ENCODE measurements at regions not wholly inside any gene's neighbourhood (a gene's known extent, or its start where the extent isn't known, plus 50 kb on each side); places are given as distances from the start of the nearest gene placed in this dataset.

GRCh38 chr6:12442455-12442854 lies 152.3 kb downstream of the EDN1 start:
- Histone ChIP-seq H3K9me3 (no peaks in the 10 kb centered on the region), H3K27me3 (0 out of 2 replicates have a peak, but pooled peaks cover 2% of the 10 kb centered on the region), H3K4me3 (no peak overlapping the region), H3K36me3 (no peaks in the 10 kb centered on the region)
- no peak for DNase-seq

DNA sequence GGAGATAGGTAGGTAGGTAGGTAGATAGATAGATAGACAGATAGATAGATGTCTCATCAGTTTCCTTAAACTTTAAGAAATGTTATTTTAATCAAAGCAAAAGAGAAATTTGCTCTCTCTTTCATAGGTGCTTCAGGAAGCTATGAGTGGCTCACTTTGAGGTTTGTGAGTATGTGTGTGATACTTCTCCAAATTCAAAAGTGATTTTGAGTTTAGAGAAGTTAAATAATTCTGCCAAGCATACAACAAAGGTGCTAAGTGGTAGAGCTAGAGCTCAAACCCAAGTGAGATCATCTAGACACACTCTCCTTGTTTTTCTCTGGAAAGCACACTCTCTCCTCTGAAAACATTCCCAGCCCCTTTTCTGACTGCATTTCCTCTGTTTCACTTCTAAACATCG lies 156.2 kb downstream of the EDN1 start:
- no peaks in the 10 kb centered on the region for H3K36me3 ChIP-seq
- H3K9me3 ChIP-seq = no peaks in the 10 kb centered on the region
- no peak overlapping the region for H3K4me3 ChIP-seq
- H3K27me3 ChIP-seq = 0 out of 2 replicates have a peak, but pooled peaks cover 2% of the 10 kb centered on the region
- no peak for DNase-seq

GRCh38 chr6:12449447-12449846 lies 159.3 kb downstream of the EDN1 start:
- Histone ChIP-seq H3K36me3 (no peaks in the 10 kb centered on the region), H3K4me3 (no peak overlapping the region), H3K9me3 (peaks cover 18% of the 10 kb centered on the region), H3K27me3 (0 out of 2 replicates have a peak, but pooled peaks cover 2% of the 10 kb centered on the region)
- DNase-seq = no peak

DNA sequence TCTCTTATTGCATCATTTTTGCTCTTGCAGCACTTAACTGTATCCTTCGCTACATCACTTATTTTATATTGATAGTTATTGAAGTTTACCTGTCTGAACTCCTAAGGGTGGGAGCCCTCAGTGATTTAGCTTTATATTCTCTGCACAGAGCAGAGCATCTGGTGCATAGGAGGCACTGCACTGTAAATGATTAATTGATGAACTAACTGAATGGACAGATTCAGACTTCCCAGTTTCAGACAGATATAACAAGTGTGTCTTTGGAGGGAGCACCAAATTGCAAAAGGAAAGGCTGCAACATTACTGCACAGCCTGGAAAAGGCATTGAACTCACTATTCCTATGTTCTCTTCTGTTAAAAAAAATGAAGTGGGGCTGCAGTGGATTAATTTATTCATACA lies 160.3 kb downstream of the EDN1 start:
- Histone ChIP-seq H3K36me3 (no peaks in the 10 kb centered on the region), H3K27me3 (0 out of 2 replicates have a peak, but pooled peaks cover 2% of the 10 kb centered on the region), H3K4me3 (no peak overlapping the region), H3K9me3 (peaks cover 18% of the 10 kb centered on the region)
- DNase-seq = no peak

DNA sequence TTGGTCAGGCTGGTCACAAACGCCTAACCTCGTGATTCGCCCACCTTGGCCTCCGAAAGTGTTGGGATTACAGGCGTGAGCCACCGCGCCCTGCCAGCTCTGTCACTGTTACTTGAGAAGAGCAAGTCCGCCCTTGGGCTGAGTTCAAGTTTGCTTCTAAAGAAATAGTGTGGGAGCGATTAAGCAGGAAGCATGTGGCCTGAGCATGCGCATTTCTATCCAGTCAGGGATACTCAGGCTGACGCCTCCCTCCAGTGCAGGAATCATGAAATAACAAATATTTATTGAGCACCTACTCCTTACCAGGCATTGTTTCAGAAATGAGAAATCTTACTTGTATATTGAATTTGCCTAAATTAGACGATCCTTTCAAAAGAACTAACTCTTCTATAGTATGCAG lies 166.2 kb downstream of the EDN1 start:
- peaks cover 18% of the 10 kb centered on the region for H3K9me3 ChIP-seq

GRCh38 chr6:12457094-12457493 lies 166.9 kb downstream of the EDN1 start:
- H3K36me3 ChIP-seq = no peaks in the 10 kb centered on the region
- no peaks in the 10 kb centered on the region for H3K27me3 ChIP-seq
- H3K9me3 ChIP-seq = peaks cover 18% of the 10 kb centered on the region
- no peak for DNase-seq
- H3K4me3 ChIP-seq = no peak overlapping the region

More for the DNA sequence above, 166.2 kb downstream of the EDN1 start:
- no peaks in the 10 kb centered on the region for H3K36me3 ChIP-seq
- H3K4me3 ChIP-seq = no peak overlapping the region
- DNase-seq = no peak
- no peaks in the 10 kb centered on the region for H3K27me3 ChIP-seq

DNA sequence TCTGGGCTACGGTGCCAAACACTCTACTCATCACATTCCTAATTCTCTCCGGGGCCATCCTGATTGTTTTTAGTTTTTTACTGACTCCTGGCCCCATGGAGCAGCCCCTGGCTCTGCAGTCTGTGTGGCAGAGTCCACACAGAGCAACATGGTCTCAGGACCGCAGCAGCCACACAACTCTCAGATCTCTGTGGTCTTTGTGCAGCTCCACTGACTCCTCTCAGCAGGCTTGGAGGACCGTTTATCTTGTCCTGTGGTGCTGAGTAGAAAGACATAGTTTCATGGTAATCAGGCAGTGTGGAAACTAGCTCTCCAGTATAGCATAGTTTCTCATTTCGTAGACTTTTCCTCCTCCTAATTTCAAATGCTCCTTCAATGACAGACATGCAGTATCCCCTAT lies 168.4 kb downstream of the EDN1 start:
- DNase-seq = no peak
- Histone ChIP-seq H3K27me3 (no peaks in the 10 kb centered on the region), H3K4me3 (no peak overlapping the region), H3K36me3 (no peaks in the 10 kb centered on the region), H3K9me3 (peaks cover 7% of the 10 kb centered on the region; the same call in 1 of the 2 replicates)

DNA sequence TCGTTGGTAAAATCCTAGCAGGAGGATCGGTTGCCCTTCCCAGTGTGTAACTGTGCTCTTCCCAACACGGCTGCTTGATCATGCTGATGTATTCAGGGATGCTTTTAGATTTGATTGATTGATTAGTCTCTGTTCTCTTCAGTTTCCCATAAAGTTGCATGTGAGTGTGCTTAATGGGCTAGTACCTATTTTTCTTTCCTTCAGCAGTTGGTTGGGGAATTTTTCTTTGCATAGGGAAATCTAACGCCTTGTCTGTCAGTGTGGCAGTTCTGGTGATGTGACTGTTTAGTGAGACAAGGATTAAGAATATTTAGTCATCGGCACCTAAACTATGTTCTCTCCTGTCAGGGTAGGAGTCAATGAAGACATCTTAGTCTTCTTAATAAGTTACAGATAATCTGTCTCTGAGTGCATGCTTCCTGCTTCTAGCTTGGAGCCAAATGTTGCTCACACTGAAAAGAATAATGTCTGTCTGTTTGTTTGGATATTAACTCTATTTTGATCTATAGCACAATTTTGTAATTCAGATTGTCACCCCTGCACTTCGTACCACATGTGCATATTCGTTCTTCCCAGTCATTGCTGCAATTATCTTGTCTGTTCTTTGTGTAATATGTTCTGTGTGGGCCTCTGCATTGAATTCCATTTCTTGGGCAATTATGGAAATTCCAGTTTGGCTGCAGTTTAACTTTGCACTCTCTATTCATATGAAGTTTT lies 169.9 kb downstream of the EDN1 start:
- no peak for DNase-seq
- Histone ChIP-seq H3K4me3 (no peak overlapping the region), H3K27me3 (no peaks in the 10 kb centered on the region)

DNA sequence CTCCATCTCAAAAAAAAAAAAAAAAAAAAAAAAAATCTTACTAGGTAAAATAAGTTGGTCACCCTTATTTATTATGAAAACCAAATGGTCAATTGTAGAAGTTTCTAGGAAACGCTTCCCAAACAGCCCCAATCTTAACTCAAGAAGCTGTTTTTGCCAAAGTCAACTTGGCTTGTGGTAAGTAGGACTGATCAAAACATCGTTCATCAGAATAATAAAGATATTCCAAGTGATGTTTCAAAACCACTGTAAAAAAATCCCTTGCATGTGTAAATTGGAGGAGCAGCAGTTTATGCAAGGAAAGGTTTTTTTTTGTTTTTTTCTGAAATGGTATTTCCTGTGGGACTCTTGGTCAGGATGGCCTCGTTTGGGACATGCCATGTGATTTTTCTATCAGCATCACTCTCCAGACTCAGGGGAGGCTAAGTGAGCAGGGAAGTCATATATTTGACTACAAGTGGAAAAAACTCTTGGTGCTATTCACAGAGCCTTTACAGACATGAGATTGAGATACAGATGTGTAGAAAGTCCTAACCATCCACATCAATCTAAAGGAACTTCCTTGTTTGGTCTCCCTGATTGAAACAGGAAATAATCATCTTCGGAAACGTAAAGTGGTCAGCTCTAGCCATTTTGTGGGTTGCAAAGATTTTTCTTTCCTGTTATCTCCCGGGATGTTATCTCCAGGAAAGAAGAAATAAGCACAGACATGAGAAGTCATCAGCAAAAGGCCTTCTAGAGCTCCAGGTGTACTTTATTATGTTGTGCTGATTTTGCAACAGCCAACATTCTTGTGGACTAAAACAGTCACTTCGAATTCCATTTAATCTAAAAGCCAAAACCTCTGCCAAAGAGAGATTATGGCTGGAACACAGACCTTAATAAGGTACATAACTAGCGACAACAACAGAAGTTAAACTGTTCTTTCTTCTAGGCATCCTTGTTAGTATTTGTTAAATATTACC lies 177.8 kb downstream of the EDN1 start:
- H3K9me3 ChIP-seq = peaks cover 4% of the 10 kb centered on the region; the same call in 1 of the 2 replicates
- H3K36me3 ChIP-seq = no peaks in the 10 kb centered on the region
- H3K4me3 ChIP-seq = no peak overlapping the region
- H3K27me3 ChIP-seq = no peaks in the 10 kb centered on the region
- no peak for DNase-seq

More for the DNA sequence above, 169.9 kb downstream of the EDN1 start:
- no peaks in the 10 kb centered on the region for H3K36me3 ChIP-seq
- no peaks in the 10 kb centered on the region for H3K9me3 ChIP-seq

GRCh38 chr6:12472601-12473038 lies 182.5 kb downstream of the EDN1 start:
- no peaks in the 10 kb centered on the region for H3K36me3 ChIP-seq
- H3K4me3 ChIP-seq = no peak overlapping the region
- peaks cover 8% of the 10 kb centered on the region for H3K9me3 ChIP-seq
- DNase-seq = peak; percentile 86
- no peaks in the 10 kb centered on the region for H3K27me3 ChIP-seq

DNA sequence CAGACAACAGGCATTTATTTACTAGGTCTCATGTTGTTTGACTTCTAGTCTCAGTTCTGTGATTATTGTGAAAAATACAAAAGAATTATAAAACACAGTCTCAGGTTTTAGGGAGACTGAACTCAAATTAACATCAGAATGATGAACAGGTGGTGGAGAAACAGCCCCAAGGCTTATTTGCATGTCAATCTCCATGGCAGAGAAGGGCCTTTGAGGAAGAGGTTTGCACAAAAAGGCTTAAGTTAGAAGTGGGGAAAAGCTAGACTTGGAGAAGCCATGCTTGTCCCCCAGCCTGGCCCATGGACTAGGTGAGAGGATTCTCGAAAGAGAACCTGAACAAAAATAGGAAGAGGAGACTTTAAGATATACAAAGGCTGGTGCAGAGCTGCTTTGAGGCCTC lies 183.3 kb downstream of the EDN1 start:
- Histone ChIP-seq H3K27me3 (no peaks in the 10 kb centered on the region), H3K36me3 (no peaks in the 10 kb centered on the region), H3K4me3 (no peak overlapping the region), H3K9me3 (peaks cover 13% of the 10 kb centered on the region)
- no peak for DNase-seq

- H3K36me3 ChIP-seq = no peaks in the 10 kb centered on the region
These were observed 184.3 kb downstream of the EDN1 start for GRCh38 chr6:12474167-12475140.

GRCh38 chr6:12476484-12476883 lies 186.3 kb downstream of the EDN1 start:
- no peak overlapping the region for H3K4me3 ChIP-seq
- DNase-seq = peak; percentile 29

More at GRCh38 chr6:12474167-12475140, 184.3 kb downstream of the EDN1 start:
- Histone ChIP-seq H3K4me3 (no peak overlapping the region), H3K27me3 (no peaks in the 10 kb centered on the region), H3K9me3 (peaks cover 13% of the 10 kb centered on the region)
- no peak for DNase-seq

DNA sequence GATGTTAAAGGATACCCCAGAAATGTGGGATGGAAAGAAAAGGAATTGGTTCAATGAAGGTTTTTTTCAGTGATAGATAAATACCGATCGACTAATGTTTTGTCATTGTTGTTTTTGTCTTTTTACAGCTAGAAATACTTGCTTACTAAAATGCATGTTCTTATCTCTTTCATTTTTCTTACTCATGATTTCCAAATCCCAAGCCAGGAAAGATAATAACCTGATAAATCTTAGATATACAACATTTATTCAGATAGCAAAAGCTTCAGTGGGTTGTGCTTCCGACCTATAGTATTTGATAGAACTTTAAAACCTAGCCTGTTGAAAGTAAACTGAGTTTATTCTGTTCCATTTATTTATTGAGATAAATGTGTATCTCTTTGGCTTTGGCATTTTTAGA lies 187.5 kb downstream of the EDN1 start:
- no peak for DNase-seq
- H3K9me3 ChIP-seq = peaks cover 15% of the 10 kb centered on the region
- no peaks in the 10 kb centered on the region for H3K36me3 ChIP-seq
- H3K4me3 ChIP-seq = no peak overlapping the region
- H3K27me3 ChIP-seq = no peaks in the 10 kb centered on the region

More at GRCh38 chr6:12476484-12476883, 186.3 kb downstream of the EDN1 start:
- Histone ChIP-seq H3K27me3 (no peaks in the 10 kb centered on the region), H3K9me3 (peaks cover 17% of the 10 kb centered on the region), H3K36me3 (no peaks in the 10 kb centered on the region)

GRCh38 chr6:12478921-12479320 lies 188.8 kb downstream of the EDN1 start:
- Histone ChIP-seq H3K27me3 (no peaks in the 10 kb centered on the region), H3K9me3 (peaks cover 15% of the 10 kb centered on the region), H3K36me3 (no peaks in the 10 kb centered on the region), H3K4me3 (no peak overlapping the region)
- DNase-seq = no peak

DNA sequence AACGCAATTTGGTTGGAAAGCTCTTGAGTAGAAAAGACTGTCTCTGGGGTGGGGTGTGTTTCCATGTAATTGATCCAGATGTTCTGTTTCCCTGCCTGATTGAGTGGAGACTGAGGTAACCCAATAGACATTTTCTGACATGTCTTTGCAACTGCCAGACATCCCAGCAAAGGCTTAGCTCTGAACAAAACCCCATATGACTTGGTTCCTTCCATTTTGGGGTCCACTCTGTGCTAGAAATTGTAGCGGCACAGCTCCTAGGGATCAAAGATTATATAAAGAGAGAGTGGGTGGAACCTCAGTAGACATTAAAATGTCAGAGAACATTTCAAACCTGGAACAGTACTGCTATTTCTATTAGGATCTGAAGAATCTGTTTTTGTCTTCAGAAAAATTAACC lies 189.3 kb downstream of the EDN1 start:
- no peaks in the 10 kb centered on the region for H3K36me3 ChIP-seq
- no peak for DNase-seq
- no peaks in the 10 kb centered on the region for H3K27me3 ChIP-seq
- no peak overlapping the region for H3K4me3 ChIP-seq
- peaks cover 15% of the 10 kb centered on the region for H3K9me3 ChIP-seq
